ENCODE measurements at regions not wholly inside any gene's neighbourhood (a gene's known extent, or its start where the extent isn't known, plus 50 kb on each side); places are given as distances from the start of the nearest gene placed in this dataset.

GRCh38 chr5:74301576-74301975, 339.0 kb downstream of the ENC1 start:
- TF ChIP-seq CTCF (IDR thresholded peaks at IDR 0.05) (no peak), POLR2A (IDR thresholded peaks at IDR 0.05) (no peak), EP300 (IDR thresholded peaks at IDR 0.05) (no peak)

Measured in ovary (tissue), 3 donors.